Gastrocnemius medialis (tissue), 4 donors: ENCODE measurements at regions not wholly inside any gene's neighbourhood (a gene's known extent, or its start where the extent isn't known, plus 50 kb on each side); places are given as distances from the start of the nearest gene placed in this dataset.
A peak's percentile ranks its signal among the peaks of the same experiment; 100 is the strongest.

Experiments used
- ATAC-seq, 2 donors: fragments of 150-250 bp; one replicate each; pipeline ENCODE4 v1.9.1; 2016
- DNase-seq, 2 donors: peaks; one replicate each; pipeline ENCODE4 v3.0.0-alpha.2; 2019
- H3K27ac ChIP-seq, 4 donors: fragments of 200-600 bp; sonication (generic); 1 replicate in 1 of 4; 2 replicates in 3 of 4; pipeline ENCODE4 v1.5.1; 2016 to 2018; ENCODE audit warnings: mild to moderate bottlenecking in 2 of 4, moderate library complexity in 1 of 4
- H3K27me3 ChIP-seq, 3 donors: fragments of 200-600 bp; sonication (generic) in 2 of 3; 1 replicate in 1 of 3; 2 replicates in 2 of 3; pipeline versions ENCODE4 v1.5.1 to v1.6.0; 2016 to 2019; ENCODE audit warnings: mild to moderate bottlenecking in 1 of 3, moderate library complexity in 1 of 3
- H3K36me3 ChIP-seq, 2 donors: fragments of 200-600 bp; sonication (generic) in 1 of 2; one replicate each; pipeline ENCODE4 v1.5.1; 2017 to 2018
- H3K4me1 ChIP-seq, 2 donors: fragments of 200-600 bp; sonication (generic) in 1 of 2; one replicate each; pipeline ENCODE4 v1.5.1; 2016 to 2017; ENCODE audit warnings: mild to moderate bottlenecking in 2 of 2
- H3K4me3 ChIP-seq, 4 donors: fragments of 200-600 bp; sonication (generic) in 3 of 4; 1 replicate in 1 of 4; 2 replicates in 3 of 4; pipeline ENCODE4 v1.5.1; 2016 to 2019; ENCODE audit warnings: mild to moderate bottlenecking in 2 of 4
- H3K9me3 ChIP-seq, 3 donors: fragments of 200-600 bp; sonication (generic) in 2 of 3; 1 replicate in 1 of 3; 2 replicates in 2 of 3; pipeline ENCODE4 v1.5.1; 2016 to 2019
- POLR2A ChIP-seq, 2 donors: fragments of 450-650 bp; IDR thresholded peaks; one replicate each; pipeline ENCODE4 v1.6.1; 2017; ENCODE audit warnings: antibody characterized with exemption in 2 of 2, mild to moderate bottlenecking in 2 of 2, moderate library complexity in 2 of 2
- in situ Hi-C, 4 donors: fragments of 200-750 bp; cut with MboI; loops; one replicate each; pipeline versions ENCODE4 v1.15.0 to v1.8.0; 2017; ENCODE audit warnings: low sequenced_read_pairs in 4 of 4
- intact Hi-C: fragments of 100-400 bp; cut with DNase I; formaldehyde crosslinking; loops from one replicate; pipeline ENCODE4 v1.15.1; 2023; ENCODE audit warnings: low total_unique reads
- TF ChIP-seq, protein P1 (sequence below), 5 experiments: fragments of 450-650 bp in 3 of 5; fragments of 200-600 bp in 2 of 5; sonication (generic) in 2 of 5; IDR thresholded peaks in 4 of 5; conservative IDR thresholded peaks in 1 of 5; 1 replicate in 4 of 5; 2 replicates in 1 of 5; pipeline ENCODE4 v1.5.1; 2016 to 2019; ENCODE audit warnings: antibody characterized with exemption in 5 of 5, mild to moderate bottlenecking in 3 of 5, moderate library complexity in 3 of 5

DNA sequence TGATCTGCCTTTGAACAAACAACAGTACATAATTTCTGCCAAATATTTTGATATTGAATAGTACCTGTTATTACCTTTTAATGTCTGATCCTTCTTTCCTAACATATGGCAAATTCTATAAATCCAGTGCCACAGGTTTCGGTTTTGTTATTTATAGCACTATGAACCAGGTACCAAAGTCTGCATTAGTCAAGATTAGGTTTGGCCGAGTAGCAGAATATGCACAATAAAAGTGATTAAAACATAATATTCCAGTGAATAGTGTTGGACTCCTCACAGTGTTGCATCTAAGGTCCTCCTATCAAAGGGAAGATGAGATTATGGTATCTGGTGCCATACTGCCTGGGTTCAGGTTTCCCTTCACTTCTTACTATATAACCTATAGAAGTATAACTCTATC, 599.0 kb downstream of the ZPLD1 start:
- ATAC-seq, result no peak
- no peak for DNase-seq
- Histone ChIP-seq H3K27me3 (no peaks in the 10 kb centered on the region), H3K4me1 (no peaks in the 10 kb centered on the region), H3K9me3 (no peaks in the 10 kb centered on the region), H3K27ac (no peak overlapping the region), H3K36me3 (no peaks in the 10 kb centered on the region), H3K4me3 (no peak overlapping the region)
- intact Hi-C loops (no loop called here), in situ Hi-C loops (no loop called here)
- no peak for TF ChIP-seq POLR2A (IDR thresholded peaks at IDR 0.05)
- TF ChIP-seq, protein P1, sequence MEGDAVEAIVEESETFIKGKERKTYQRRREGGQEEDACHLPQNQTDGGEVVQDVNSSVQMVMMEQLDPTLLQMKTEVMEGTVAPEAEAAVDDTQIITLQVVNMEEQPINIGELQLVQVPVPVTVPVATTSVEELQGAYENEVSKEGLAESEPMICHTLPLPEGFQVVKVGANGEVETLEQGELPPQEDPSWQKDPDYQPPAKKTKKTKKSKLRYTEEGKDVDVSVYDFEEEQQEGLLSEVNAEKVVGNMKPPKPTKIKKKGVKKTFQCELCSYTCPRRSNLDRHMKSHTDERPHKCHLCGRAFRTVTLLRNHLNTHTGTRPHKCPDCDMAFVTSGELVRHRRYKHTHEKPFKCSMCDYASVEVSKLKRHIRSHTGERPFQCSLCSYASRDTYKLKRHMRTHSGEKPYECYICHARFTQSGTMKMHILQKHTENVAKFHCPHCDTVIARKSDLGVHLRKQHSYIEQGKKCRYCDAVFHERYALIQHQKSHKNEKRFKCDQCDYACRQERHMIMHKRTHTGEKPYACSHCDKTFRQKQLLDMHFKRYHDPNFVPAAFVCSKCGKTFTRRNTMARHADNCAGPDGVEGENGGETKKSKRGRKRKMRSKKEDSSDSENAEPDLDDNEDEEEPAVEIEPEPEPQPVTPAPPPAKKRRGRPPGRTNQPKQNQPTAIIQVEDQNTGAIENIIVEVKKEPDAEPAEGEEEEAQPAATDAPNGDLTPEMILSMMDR (IDR thresholded peaks at IDR 0.05 in 4 of 5, conservative IDR thresholded peaks at IDR 0.05 in 1 of 5), result no peak

DNA sequence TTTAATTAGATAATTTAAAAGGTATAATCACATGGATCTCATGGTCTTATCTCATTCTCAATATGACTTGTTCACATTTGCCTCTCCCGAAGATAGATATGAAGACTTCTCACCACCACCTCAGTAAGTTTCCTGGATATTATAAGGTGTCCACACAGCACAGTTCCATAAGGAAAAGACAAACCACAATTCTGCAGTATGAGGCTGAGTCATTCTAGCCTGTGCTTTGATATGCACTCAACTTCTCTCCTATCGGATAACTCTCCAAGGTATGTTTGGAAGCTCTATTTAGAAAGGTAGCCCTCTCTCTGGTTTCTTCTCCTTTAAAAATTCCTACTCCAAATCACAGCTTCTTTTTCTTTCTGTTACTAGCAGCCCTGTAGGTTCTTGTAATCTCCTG, 612.8 kb downstream of the ZPLD1 start:
- Histone ChIP-seq H3K36me3 (no peaks in the 10 kb centered on the region), H3K4me1 (no peaks in the 10 kb centered on the region), H3K27me3 (no peaks in the 10 kb centered on the region), H3K4me3 (no peak overlapping the region), H3K27ac (no peak overlapping the region), H3K9me3 (no peaks in the 10 kb centered on the region)
- in situ Hi-C loops, result no loop called here
- ATAC-seq (no peak), DNase-seq (no peak)
- intact Hi-C loops, result no loop called here
- no peak for TF ChIP-seq POLR2A (IDR thresholded peaks at IDR 0.05)
- TF ChIP-seq, protein P1 (IDR thresholded peaks at IDR 0.05 in 4 of 5, conservative IDR thresholded peaks at IDR 0.05 in 1 of 5), result no peak

DNA sequence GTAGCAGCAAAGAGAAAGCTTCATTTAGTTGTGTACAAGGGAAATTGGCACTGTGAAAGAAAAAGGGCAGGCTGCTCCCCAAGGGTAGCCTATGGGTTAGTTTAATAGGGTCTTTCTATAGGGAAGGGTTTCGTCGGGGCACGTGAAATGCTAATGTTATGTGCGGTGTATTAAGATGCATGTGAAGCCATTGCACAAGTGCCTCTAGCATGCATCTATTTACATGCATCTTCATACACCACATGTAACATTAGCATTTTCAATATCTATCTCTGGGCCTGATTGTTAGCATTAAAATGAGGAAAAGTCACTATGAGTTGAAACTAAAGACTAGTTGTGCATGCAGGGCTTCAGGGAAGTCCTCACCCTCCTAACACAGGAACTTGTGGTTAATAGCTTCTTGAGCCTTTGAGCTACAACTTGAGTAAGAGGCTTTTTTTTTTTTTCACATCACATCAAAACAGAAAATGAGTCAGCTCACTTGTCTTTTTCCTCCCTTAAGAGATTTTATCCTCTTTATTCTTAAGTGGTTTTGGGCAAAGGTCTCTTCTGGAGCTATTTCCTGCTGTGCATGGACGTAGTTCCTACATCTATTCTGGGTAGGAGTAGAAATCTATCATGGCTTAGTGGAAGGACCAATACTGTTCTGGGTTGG, 613.4 kb downstream of the ZPLD1 start:
- no peaks in the 10 kb centered on the region for H3K9me3 ChIP-seq
- intact Hi-C loops, result no loop called here
- no peaks in the 10 kb centered on the region for H3K36me3 ChIP-seq
- no peak for TF ChIP-seq POLR2A (IDR thresholded peaks at IDR 0.05)
- TF ChIP-seq, protein P1 (IDR thresholded peaks at IDR 0.05 in 4 of 5, conservative IDR thresholded peaks at IDR 0.05 in 1 of 5), result no peak
- ATAC-seq, result no peak
- DNase-seq, result no peak
- no peak overlapping the region for H3K27ac ChIP-seq
- H3K27me3 ChIP-seq, result no peaks in the 10 kb centered on the region
- in situ Hi-C loops, result no loop called here
- no peak overlapping the region for H3K4me3 ChIP-seq
- no peaks in the 10 kb centered on the region for H3K4me1 ChIP-seq

DNA sequence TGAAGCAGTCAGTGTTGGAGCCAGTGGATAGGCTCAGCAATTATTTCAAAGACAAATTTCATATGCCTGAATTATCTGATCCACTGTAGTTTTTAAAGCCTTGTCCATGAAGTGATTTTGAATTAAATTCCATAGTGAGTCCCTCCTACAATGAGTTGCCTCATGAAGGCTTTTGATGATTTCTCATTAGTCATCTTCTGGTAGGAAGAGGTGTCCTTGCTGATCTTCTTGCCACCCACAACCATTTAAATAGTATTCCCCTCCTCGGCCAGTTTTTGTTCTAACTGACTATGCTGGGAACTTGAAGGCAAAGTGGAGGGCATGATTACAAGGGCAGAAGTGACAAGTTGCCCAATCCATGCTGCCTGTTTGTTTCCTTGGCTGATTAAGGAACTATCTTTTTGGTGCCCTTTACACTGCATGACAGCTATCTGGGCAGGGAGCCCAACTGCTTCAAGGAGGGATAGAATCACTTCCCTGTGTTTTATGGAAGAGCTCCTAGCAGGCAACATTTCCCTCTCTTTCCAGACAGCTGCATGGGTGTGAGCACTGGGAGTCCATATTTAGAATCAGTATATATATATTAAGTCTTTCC, 617.5 kb downstream of the ZPLD1 start:
- DNase-seq (peak; percentile 25 to 47), ATAC-seq (no peak)
- H3K4me3 ChIP-seq, result no peak overlapping the region
- in situ Hi-C loops, result no loop called here
- no peak for TF ChIP-seq POLR2A (IDR thresholded peaks at IDR 0.05)
- TF ChIP-seq, protein P1 (IDR thresholded peaks at IDR 0.05 in 4 of 5, conservative IDR thresholded peaks at IDR 0.05 in 1 of 5), result no peak
- H3K36me3 ChIP-seq, result no peaks in the 10 kb centered on the region
- intact Hi-C loops, result no loop called here
- no peaks in the 10 kb centered on the region for H3K4me1 ChIP-seq
- H3K9me3 ChIP-seq, result no peaks in the 10 kb centered on the region
- H3K27ac ChIP-seq, result no peak overlapping the region
- H3K27me3 ChIP-seq, result no peaks in the 10 kb centered on the region
